AG20443 (cell line): ENCODE measurements at regions not wholly inside any gene's neighbourhood (a gene's known extent, or its start where the extent isn't known, plus 50 kb on each side); places are given as distances from the start of the nearest gene placed in this dataset.
"Not testable (repeated sequence)": the region's sequence is repeated elsewhere in the genome, so short reads cannot be mapped to it uniquely, and the experiment has no call there.

Source experiments
- DNase-seq: peaks from one replicate; pipeline ENCODE4 v3.0.0; 2012; ENCODE audit warnings: low spot score, mixed read lengths

DNA sequence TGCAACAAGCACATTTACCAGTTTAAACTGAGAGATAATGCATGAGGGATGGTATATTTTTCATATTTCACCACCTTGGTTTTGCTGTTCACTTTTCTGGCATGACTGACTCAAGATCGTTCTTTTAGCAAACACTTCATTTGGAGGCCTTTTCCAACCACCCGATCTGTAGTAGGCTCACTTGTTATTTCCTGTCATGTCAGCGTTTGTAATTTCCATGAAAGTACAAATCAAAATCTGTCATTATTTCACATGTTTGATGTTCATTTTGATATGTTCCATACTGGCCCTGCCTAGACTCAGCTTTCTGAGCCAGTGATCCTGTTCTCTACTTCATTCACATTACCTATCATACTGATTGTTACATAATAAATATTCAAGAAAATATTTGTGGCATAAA, 1888.3 kb upstream of the PCDH7 start:
- no peak for DNase-seq

DNA sequence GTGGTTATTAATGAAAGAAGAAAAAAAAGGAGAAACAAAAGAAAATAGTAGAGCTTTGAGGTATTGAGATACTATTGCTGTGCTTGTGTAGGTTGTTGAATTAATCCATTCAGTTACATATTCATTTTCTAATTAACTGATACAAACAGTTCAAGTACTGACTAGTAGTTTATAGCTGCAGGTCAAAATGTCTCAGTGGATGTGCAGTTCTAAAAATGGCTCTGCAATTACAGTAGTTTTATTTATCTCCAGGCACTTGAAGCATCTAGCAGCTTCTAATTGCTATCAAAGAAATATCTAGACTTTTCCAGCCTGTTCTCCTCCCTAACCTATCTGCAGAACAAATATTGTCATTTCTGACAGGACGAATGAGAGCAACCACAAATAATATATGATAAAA, 1887.7 kb upstream of the PCDH7 start:
- no peak for DNase-seq

DNA sequence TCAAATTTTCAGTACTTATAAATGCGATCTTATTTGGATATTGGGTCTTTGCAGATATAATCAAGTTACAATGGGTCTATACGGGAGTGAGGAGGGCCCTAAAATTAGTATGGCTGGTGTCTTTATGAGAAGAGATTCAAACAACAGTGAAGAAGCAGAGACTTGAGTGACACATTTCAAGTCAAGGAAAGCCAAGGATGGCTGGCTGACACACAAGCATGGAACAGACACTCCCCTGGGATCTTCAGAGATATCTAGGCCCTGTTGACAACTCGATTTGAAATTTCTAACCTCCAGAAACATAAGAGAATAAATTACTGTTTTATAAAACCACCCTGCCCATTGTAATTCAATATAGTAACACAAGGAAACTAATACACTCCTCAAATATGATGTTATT, 1886.0 kb upstream of the PCDH7 start:
- no peak for DNase-seq

DNA sequence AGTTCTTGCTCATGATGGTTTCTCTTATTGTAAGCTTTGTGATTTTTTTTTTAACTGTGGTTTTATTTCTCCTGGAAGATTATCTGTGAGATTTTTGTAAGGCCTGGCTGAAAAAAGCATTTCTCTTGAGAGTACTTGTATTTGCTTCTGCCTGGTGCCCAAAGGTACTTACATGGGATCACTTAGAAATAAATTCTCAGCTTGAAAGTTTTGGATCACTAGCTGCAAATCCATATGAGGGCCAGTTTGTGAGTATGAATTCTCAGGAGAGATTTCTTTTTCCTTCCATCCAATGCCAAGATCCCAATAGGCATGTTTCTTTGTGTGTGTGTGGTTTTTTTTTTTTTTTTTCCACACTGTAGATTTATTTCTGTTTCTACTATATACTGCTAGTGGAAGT, 1884.7 kb upstream of the PCDH7 start:
- no peak for DNase-seq

DNA sequence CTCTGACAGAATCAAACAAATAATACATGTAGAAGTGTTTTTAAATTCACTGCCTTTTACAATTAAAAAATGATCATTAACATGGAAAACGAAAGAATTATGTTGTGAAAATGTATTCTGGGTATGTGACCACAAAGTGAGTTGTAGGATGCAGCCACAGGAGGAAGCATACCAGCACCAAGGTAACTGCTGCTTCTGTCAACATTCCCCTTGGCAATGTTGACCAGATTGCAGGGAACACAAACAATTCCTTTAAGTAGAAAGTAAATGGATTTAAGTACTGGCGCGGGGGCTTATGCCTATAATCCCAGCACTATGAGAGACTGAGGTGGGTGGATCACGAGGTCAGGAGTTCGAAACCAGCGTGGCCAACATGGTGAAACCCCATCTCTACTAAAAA, 1877.9 kb upstream of the PCDH7 start:
- no peak for DNase-seq

DNA sequence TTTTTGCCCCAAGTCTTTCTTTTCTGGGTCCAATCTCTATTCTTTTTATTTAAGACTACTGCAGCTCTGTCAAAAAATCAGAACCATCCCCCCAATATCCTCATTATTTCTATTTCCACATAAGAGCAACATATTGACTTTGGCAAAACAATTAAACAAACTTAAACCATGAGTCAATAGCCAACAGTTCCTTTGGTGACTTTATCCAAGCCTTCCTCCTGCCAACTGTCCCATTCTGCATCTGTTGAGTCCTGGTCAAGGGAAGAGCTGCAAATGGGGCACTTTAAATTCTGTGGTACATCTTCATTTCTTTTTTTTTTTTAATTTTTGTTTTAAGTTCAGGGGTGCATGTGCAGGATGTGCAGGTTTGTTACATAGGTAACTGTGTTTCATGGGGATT, 1875.0 kb upstream of the PCDH7 start:
- DNase-seq = no peak

DNA sequence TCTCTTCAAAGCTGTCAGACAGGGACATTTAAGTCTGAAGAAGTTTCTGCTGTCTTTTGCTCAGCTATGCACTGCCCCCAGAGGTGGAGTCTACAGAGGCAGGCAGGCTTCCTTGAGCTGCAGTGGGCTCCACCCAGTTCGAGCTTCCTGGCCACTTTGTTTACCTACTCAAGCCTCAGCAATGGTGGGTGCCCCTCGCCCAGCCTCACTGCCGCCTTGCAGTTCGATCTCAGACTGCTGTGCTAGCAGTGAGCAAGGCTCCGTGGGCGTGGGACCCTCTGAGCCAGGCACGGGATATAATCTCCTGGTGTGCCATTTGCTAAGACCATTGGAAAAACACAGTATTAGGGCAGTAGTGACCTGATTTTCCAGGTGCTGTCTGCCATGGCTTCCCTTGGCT, 1863.1 kb upstream of the PCDH7 start:
- not testable (repeated sequence) for DNase-seq

DNA sequence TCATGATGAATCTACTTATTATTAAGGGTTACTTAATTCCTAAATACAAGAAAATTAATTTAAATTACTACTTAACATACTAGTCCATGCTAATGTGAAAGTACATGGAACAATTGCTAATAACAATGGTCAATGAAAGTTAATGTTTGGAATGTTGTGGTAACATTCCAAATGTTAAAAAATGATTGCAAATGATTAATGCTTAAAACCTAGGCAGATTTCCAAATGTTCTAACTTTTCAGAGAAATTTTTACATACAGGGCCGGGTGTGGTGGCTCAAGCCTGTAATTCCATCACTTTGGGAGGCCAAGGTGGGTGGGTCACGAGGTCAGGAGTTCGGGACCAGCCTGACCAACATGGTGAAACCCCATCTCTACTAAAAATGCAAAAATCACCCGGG, 1851.3 kb upstream of the PCDH7 start:
- DNase-seq = no peak

DNA sequence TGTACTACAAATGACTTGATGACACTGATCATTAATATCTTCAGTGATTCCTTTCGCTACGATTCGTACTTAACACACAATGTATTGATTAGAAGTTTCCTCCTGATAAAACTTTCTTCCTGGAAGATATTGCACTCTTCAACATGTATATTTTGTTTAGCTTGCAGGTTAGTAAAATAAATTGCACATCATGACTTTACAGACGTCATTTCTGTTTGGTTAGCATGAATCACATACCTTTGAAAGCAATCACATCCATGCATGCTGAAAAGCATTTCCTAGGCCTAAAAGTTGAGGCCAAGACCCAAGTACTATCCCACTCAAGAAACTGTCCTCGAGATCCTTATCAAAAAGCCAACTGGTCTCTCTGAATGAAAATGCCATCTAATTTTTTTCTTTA, 1841.0 kb upstream of the PCDH7 start:
- no peak for DNase-seq

DNA sequence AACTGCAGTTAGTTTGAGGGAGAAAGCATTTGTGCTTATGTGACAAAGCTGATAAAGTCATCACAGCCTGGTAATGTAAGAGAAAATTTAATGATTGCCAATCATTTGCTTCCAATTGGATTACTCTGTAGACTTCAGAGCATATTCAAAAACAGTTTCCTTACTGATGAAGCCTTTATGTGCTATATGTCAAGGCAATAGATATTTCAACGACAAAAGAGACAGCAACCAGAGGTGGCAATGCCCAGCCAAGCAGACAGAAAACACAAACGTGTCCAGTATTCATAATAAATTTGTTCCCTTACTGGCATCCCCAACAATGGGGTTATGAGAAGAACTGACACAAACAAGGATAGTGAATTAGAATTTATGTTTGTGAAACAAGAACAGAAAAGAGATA, 1840.3 kb upstream of the PCDH7 start:
- DNase-seq = no peak

DNA sequence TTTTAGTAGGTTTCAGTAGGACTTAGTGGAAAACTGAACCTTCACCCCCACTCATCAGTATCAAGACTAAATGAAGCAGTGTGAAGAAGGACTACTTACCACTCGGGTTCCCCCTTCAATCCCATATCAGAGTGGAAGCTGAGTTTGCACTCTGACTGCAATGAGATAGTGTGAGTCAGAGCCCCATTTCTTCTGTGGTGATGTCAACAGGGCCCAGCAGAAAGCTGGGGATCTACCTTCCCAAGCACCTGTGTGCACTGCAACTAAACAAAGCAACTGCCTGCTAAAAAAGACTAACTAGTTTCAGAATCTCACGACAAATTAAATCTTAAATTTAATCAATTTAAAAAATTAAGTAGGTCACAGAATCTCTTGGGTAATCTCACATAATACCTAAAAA, 1837.0 kb upstream of the PCDH7 start:
- DNase-seq = no peak

DNA sequence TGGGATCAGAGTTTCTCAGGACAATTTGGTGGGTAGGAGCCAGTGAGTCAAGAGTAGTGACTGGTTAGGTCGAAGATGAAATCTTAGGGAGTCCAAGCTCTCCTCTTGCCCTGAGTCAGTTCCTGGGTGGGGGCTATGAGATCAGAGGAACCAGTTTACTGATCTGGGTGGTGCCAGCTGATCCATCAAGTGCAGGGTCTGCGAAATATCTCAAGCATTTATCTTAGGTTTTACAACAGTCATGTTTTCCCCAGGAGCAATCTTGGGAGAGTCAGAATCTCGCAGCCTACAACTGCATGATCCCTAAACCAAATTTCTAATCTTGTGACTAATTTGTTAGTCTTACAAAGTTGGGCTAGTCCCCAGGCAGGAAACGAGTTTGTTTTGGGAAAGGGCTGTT, 1833.2 kb upstream of the PCDH7 start:
- no peak for DNase-seq

DNA sequence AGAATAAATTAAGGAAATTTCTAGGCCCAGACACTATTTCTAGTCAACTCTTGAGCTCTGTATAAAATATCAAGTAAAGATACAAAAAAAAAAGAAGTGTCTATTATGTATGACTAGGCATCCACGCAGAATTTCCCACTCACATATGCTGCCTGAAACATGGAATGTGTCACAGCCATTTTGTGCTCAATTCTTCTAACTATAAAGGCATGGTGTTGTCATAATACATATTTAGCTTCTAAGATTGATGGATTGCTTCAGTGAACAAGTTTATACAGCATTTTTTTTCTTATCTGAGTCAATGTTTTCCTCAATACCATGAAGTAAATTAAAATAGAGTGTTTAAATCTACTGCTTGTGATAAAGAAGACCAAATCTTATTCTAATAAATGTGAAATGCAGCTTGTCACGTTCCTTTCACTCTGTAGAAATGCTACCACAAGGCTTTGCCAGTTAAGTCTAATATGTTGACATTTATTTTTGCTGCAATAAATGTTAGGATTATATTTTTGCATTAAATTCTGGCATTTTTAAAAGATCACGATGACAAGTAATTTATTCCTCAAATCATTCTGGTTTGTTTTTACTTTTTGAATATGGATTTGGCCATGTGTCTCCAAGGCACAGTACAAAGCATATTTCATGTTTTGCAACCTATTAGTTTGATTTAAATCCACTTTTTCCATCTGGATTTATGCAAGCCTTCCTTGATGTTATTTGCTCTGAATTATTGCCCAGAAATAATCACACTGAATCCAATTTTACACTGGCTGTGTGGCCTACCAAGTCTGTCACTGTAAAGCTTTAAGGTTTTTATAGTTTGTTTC, 1829.0 kb upstream of the PCDH7 start:
- DNase-seq = no peak

DNA sequence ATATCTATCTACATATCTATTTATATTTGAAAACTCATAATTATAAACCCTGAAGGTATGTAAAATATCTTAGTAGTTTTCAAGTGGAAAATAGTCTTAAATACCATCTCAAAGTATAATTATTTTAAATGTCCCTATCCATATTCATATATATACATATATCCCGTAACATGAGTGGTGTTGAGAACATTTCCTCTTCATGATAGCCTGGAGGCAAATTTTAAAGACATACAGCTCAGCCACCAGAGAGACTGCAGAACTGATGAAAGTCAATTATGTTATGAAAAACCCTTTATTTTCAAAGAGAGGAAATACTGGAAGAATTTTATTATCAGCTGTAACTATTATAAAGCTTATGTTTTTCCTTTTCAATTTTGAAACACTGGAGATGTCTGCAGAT, 1806.7 kb upstream of the PCDH7 start:
- no peak for DNase-seq

DNA sequence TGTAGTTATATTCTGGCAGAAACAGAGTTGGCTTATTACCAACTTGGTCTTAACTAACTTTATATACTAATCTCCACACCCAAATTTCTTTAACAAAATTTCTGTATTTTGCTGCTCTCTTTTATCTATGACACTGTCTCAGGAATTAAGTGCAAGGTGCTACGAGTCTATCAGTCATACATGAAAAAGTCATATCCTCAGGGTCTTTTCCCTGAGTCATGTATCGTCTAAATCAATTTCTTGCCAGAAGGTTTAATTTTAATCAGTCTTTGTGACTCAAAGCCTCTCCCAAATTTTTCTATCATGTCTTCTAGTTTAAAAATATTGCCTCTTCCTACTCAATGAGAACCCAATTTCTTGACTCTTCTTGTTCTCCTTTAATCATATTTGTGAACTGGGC, 1803.6 kb upstream of the PCDH7 start:
- DNase-seq = no peak

DNA sequence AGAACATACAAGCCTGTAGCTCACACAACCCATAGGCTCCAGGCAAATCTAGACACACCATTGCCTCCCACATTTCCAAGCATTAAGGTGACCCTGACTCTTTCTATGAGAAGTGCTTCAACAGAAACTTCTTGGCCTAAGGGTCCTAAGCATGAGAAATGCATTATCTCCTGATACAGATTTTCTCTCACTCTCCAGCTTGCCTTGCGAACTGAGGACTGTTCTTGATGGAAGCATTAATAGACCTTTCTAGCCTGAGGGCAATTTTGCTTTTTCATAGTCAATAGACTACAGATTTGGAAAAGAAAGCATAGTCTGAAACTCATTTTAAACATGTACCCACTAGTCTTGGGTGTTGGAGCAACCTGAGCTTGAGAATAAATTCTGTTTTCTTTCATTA, 1801.3 kb upstream of the PCDH7 start:
- DNase-seq = no peak

DNA sequence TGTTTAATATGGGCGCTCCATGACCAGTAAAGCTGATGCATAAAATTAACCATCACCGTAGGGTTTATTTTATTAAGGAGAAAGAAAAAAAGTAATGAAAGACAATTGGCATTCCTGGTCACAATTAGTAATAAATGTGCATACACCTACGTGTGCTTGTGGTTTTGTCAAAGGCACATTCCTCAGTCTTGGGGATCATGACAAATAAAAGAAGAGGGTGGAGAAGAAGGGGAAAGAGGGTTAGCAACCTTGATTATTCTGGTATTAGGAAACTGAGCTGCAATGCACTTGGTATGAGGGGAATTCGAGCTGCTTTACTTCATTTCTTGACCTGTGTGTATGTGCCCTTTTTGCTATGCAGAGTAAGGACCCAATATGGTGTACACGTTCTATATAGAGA, 1798.3 kb upstream of the PCDH7 start:
- DNase-seq = no peak

DNA sequence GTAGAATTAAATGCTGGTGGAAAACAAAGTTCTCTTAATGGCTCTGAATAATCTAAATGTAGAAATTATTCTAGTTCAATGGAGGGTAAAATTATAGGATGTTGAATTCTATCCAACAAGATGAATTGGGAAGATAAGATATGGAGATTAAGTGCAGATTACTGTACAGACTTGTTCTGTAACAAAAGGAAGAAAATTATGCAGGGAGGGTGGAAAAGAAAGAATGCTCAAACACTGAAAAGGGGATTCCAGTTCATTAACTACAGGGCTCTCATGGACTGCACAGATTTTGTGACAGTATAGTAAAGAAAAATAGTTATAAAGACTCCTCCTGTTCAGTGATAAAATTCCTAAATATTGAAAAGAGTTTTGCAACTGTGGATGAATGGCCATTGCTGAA, 1794.0 kb upstream of the PCDH7 start:
- no peak for DNase-seq

DNA sequence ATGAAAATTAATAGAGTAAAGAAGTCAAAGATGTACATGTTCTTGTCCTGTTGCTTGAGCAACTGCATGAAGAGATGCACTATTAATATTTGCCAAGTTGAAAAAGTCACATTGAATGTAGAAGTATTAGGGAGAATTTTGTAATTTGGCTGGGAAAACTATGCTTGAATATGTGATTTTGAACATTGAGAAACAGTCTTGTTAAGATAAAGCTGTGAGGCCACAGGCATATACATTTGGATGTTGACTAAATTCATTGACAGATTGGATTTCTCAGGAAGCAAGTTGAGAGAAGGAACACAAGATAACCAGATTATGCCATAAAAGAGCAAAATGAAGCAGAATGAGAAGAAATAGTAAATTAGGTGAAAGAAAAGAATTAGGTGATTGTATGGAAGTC, 1777.5 kb upstream of the PCDH7 start:
- DNase-seq = no peak

DNA sequence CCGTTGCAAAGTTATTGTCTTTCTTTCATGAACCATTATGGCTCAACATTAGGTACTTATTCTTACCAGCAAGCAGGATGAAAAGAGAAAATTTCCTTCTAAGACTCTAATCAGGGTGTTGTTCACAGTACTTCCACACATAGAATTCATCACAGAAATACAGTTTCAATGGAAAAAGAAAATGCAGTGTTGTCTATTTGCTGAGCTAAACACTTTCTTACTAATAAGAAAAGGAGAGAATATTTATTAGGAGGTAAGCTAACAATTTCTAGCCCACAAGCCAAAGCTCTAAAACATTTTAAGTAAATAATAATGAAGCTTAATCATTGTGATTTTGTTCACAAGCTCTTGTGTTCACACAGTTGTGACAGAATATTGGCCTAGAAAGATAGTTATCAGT, 1772.8 kb upstream of the PCDH7 start:
- no peak for DNase-seq

DNA sequence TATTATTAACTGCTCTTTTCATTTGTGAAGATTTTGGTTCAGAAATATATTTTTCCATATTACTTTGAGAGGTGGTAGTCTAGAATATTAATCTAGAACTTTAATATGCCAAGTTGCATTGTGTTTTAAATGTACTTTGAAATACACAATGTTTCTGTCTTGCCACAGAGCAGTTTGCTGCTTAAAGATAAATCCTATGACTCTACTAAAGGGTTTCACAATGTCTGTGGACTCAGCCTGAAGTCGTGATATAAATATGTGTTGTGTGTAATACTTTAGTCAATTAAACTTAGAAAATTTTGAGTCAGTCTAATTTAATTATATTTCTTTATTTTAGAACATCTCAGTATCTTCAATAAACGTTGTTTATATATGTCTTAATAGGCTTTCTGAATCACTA, 1771.7 kb upstream of the PCDH7 start:
- DNase-seq = no peak

DNA sequence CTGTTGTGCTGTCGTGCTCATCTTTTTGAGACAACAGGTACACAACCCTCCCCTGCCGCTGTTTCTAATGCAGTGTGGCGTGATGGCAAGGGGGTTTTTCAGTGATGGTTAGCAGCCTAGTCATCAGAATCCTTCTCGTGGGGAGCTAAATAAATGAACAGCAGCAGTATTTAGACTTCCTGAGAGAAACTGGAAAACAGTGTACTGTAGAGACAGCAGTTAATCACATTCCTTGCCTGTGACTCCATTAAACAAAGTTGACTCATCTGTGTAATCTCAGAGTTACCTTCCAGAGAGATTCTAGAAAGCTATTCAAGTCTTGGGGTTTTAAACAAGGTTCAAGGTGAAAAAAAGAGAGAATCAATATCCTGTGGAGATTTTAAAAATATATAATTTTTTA, 1753.2 kb upstream of the PCDH7 start:
- peak; percentile 7 for DNase-seq

DNA sequence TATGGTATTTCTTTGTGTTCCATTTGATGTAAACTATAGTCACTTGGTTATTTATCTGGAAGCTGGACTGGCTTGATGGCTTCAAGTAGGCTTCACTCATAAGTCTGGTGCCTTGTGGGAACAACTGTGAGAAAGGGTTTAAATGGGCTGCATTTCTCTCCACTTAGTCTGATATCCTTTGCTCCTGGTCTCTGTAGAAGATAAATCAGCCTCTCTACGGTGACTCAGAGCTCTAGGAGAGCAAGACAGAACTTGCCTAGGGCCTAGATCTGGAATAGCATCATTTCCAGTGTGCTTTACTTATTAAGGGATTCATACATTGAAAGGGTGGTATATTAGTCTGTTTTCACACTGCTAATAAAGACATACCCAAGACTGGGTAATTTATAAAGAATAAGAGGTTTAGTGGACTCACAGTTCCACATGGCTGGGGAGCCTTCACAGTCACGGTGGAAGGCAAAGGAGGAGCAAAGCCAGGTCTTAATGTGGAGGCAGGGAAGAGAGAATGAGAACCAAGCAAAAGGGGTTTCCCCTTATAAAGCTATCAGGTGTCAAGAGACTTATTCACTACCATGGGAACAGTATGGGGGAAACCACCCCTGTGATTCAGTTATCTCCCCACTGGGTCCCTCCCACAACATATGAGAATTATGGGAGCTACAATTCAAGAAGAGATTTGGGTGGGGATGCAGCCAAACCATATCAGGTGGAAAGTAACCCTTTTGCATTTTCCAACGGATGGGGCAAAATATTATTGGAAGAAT, 1746.4 kb upstream of the PCDH7 start:
- no peak for DNase-seq

DNA sequence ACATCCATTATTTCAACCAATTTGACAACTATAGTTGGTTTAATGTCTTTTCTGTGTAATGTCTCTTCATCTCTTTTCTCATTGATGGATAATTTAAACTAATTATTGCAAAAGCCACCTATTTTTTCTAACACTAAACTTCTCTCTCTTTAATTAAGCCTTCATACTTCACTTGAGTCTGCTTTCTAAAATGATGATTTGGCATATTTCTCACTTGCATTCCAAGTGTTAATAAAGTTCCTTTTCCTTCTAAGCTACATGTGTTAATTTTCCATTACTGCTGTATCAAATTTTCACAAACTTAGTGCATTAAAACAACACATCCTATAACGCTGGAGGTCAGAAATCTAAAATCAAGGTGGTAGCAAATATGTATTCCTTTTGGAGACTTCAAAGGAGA, 1743.8 kb upstream of the PCDH7 start:
- no peak for DNase-seq
